H1 (cell line): ENCODE measurements at regions not wholly inside any gene's neighbourhood (a gene's known extent, or its start where the extent isn't known, plus 50 kb on each side); places are given as distances from the start of the nearest gene placed in this dataset.

Experiments
- EGR1 ChIP-seq: IDR thresholded peaks from 2 replicates; pipeline ENCODE4 v1.6.1; 2011; ENCODE audit warnings: low read depth, low read length, borderline replicate concordance
- SRF ChIP-seq: IDR thresholded peaks from 2 replicates; pipeline ENCODE4 v1.6.1; 2011; ENCODE audit warnings: mild to moderate bottlenecking, low read depth, low read length, moderate library complexity

GRCh38 chr13:87444135-87444534, 227.0 kb upstream of the SLITRK5 start (continued):
- TF ChIP-seq SRF, result no peak
- TF ChIP-seq EGR1, result no peak
